Tibial nerve (tissue), 4 donors: ENCODE measurements at regions not wholly inside any gene's neighbourhood (a gene's known extent, or its start where the extent isn't known, plus 50 kb on each side); places are given as distances from the start of the nearest gene placed in this dataset.

Experiments used
- CTCF ChIP-seq, 5 experiments: fragments of 200-600 bp in 3 of 5; fragments of 450-650 bp in 2 of 5; sonication (generic) in 3 of 5; IDR thresholded peaks; one replicate each; pipeline ENCODE4 v1.5.1; 2016 to 2019; ENCODE audit warnings: antibody characterized with exemption in 5 of 5, mild to moderate bottlenecking in 3 of 5, moderate library complexity in 2 of 5
- EP300 ChIP-seq, 2 donors: sonication (generic); formaldehyde crosslinking; IDR thresholded peaks; one replicate each; pipeline ENCODE4 v1.6.1; 2017; ENCODE audit warnings: antibody characterized with exemption in 2 of 2, mild to moderate bottlenecking in 1 of 2

- TF ChIP-seq EP300 (IDR thresholded peaks at IDR 0.05) = no peak
- TF ChIP-seq CTCF (IDR thresholded peaks at IDR 0.05) = no peak
Measured at GRCh38 chr10:10951675-10952074, 66.0 kb upstream of the CELF2 start.
